HepG2 (cell line): ENCODE measurements at regions not wholly inside any gene's neighbourhood (a gene's known extent, or its start where the extent isn't known, plus 50 kb on each side); places are given as distances from the start of the nearest gene placed in this dataset.

Source experiments
- ATAC-seq: fragments of 200-7000 bp; cut with Tn5 transposase; 3 replicates; pipeline ENCODE4 v1.9.1; 2020; ENCODE audit warnings: mild to moderate bottlenecking, moderate library complexity
- BruUV-seq: library from RNA; stranded (reverse); fragments of 400-500 nt; replicated peaks from 2 replicates; lab custom pipeline; 2021; lab: Mats Ljungman, UMichigan
- CTCF ChIA-PET: fragments of 300-600 bp; formaldehyde crosslinking; extraction: SDS; loops from one replicate; lab custom pipeline; 2021; ENCODE audit warnings: low total read pairs, inconsistent platforms, low intra/inter-chr PET ratio; lab: Yijun Ruan, JAX
- POLR2A ChIA-PET: fragments of 350-600 bp; sonication (Branson Sonifier 250); formaldehyde crosslinking; loops from one replicate; lab custom pipeline; 2020; ENCODE audit warnings: antibody characterized with exemption, inconsistent platforms; lab: Yijun Ruan, JAX
- DNase-seq: peaks from one replicate; pipeline ENCODE4 v3.0.0-alpha.2; 2015; ENCODE audit warnings: low spot score
- FAIRE-seq: peaks from 3 replicates; lab custom pipeline; 2011; peaks lifted over from hg19 to GRCh38; lab: Jason Lieb, UNC
- H2AFZ ChIP-seq: one replicate; pipeline ENCODE4 v1.6.1; 2011; ENCODE audit warnings: low read length, inconsistent platforms
- H3K27ac ChIP-seq: fragments of 300-600 bp; 3 replicates; pipeline ENCODE4 v1.8.0; 2011; ENCODE audit warnings: mixed run types, mild to moderate bottlenecking, mixed read lengths, low read length, inconsistent platforms; ENCODE audit not compliant: insufficient read depth; ENCODE audit errors: extremely low read length
- H3K27me3 ChIP-seq, 2 experiments: fragments of 200-600 bp in 1 of 2; 2 replicates in 1 of 2; 3 replicates in 1 of 2; pipeline versions ENCODE4 v1.6.0 to v1.8.0; 2011; ENCODE audit warnings: low read length in 2 of 2, mild to moderate bottlenecking in 2 of 2, moderate library complexity in 2 of 2, inconsistent platforms in 1 of 2; ENCODE audit not compliant: insufficient read depth in 2 of 2, control insufficient read depth in 1 of 2
- H3K36me3 ChIP-seq, 2 experiments: fragments of 200-600 bp in 1 of 2; replicated peaks in 1 of 2; 2 replicates in 1 of 2; 3 replicates in 1 of 2; pipeline versions ENCODE4 v1.5.1 to v1.8.0; 2011; ENCODE audit warnings: low read length in 2 of 2, inconsistent platforms in 1 of 2; ENCODE audit not compliant: insufficient read depth in 2 of 2, control insufficient read depth in 1 of 2
- H3K4me1 ChIP-seq: 2 replicates; pipeline ENCODE4 v1.5.1; 2012; ENCODE audit warnings: low read length, inconsistent platforms; ENCODE audit not compliant: insufficient read depth
- H3K4me2 ChIP-seq: 2 replicates; pipeline ENCODE4 v1.6.0; 2011; ENCODE audit warnings: low read depth, low read length, inconsistent platforms
- H3K4me3 ChIP-seq, 3 experiments: fragments of 200-600 bp in 1 of 3; sonication (generic), shearing (Covaris generic) in 1 of 3; replicated peaks in 1 of 3; 2 replicates each; pipeline ENCODE4 v1.5.1; 2011 to 2016; ENCODE audit warnings: low read length in 3 of 3, inconsistent platforms in 2 of 3, low read depth in 2 of 3, mild to moderate bottlenecking in 2 of 3, control low read depth in 1 of 3, mixed read lengths in 1 of 3; ENCODE audit not compliant: insufficient read depth in 1 of 3
- H3K79me2 ChIP-seq: one replicate; pipeline ENCODE4 v1.6.1; 2011; ENCODE audit warnings: low read length, inconsistent platforms; ENCODE audit not compliant: insufficient read depth
- H3K9ac ChIP-seq: 2 replicates; pipeline ENCODE4 v1.6.0; 2011; ENCODE audit warnings: mild to moderate bottlenecking, low read depth, low read length, inconsistent platforms; ENCODE audit not compliant: insufficient read depth
- H3K9me3 ChIP-seq: 2 replicates; pipeline ENCODE4 v1.5.1; 2012; ENCODE audit warnings: mild to moderate bottlenecking, low read length
- H4K20me1 ChIP-seq: 2 replicates; pipeline ENCODE4 v1.6.0; 2011; ENCODE audit warnings: inconsistent platforms, mild to moderate bottlenecking, low read length, moderate library complexity; ENCODE audit not compliant: insufficient read depth
- ATF7-NPFF ChIP-seq: sonication (generic); formaldehyde crosslinking; IDR thresholded peaks from 2 replicates; pipeline ENCODE4 v1.8.1; 2023; ENCODE audit warnings: mild to moderate bottlenecking, low read depth, missing genetic modification reagents, moderate library complexity
- IRX3 ChIP-seq: sonication (generic); formaldehyde crosslinking; IDR thresholded peaks from 2 replicates; pipeline ENCODE4 v1.8.1; 2023; ENCODE audit warnings: mild to moderate bottlenecking, low read depth, missing genetic modification reagents, borderline replicate concordance
- MAF1 ChIP-seq: sonication (generic); formaldehyde crosslinking; IDR thresholded peaks from 2 replicates; pipeline ENCODE4 v1.5.0; 2020; ENCODE audit warnings: missing genetic modification reagents, borderline replicate concordance
- MIXL1 ChIP-seq: IDR thresholded peaks from 2 replicates; pipeline ENCODE4 v1.6.1; 2016
- PAF1 ChIP-seq: IDR thresholded peaks from 2 replicates; pipeline ENCODE4 v1.6.1; 2016; ENCODE audit warnings: missing genetic modification reagents, missing compliant biosample characterization
- SATB2 ChIP-seq: sonication (generic); formaldehyde crosslinking; IDR thresholded peaks from 2 replicates; pipeline ENCODE4 v1.5.0; 2020; ENCODE audit warnings: missing genetic modification reagents
- SPEN ChIP-seq: sonication (generic); formaldehyde crosslinking; IDR thresholded peaks from 2 replicates; pipeline ENCODE4 v1.5.1; 2020; ENCODE audit warnings: low read depth, mild to moderate bottlenecking, missing genetic modification reagents
- ZNF138 ChIP-seq: sonication (generic); formaldehyde crosslinking; IDR thresholded peaks from 2 replicates; pipeline ENCODE4 v1.5.0; 2020; ENCODE audit warnings: mild to moderate bottlenecking, low read depth, missing genetic modification reagents
- ZNF296 ChIP-seq: sonication (generic); formaldehyde crosslinking; conservative IDR thresholded peaks from 2 replicates; pipeline ENCODE4 v1.5.0; 2020; ENCODE audit warnings: mild to moderate bottlenecking, missing genetic modification reagents
- WGBS: methylation state at CpG from one replicate; pipeline ENCODE4 v1.1.6; 2017; ENCODE audit warnings: low lambda C conversion rate; 5-methylcytosine and 5-hydroxymethylcytosine counted together
- in situ Hi-C: cut with HindIII; loops from 2 replicates; pipeline ENCODE4 v1.10.0; 2017; ENCODE audit warnings: low pct_unique_long_range_greater_than_20kb; ENCODE audit not compliant: extremely low pct_ligation_motif_present
- intact Hi-C: fragments of 100-400 bp; cut with micrococcal nuclease; formaldehyde crosslinking; loops from one replicate; pipeline ENCODE4 v1.10.0; 2022; ENCODE audit not compliant: unreplicated experiment
- TF ChIP-seq, protein P1 (sequence below): sonication (generic); formaldehyde crosslinking; IDR thresholded peaks from 2 replicates; pipeline ENCODE4 v1.4.0; 2020; ENCODE audit warnings: mild to moderate bottlenecking, missing genetic modification reagents
- TF ChIP-seq, protein P2 (sequence below): sonication (generic); formaldehyde crosslinking; IDR thresholded peaks from 2 replicates; pipeline ENCODE4 v1.4.0; 2020; ENCODE audit warnings: mild to moderate bottlenecking, missing genetic modification reagents

DNA sequence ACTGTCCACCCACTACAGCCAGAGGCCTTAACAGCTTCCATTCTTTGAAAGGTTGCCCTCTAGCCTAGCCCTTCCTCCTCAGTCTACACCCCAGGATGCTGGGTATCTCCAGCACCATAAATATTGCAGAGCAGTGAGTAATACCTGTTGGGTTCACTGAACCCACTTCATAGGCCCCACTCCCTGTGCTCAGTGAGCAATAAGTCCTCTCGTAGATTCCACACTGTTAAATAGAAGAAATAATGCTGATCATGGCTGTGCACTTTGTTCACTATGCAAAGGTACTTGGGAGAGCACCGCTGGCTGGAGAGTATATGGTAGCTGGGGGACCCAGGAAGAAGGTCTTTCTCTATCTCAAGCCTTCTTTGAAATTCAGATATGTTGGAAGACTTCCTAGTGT is 87.3 kb downstream of the RSPH3 start:
- BruUV-seq, result no TSS peak
- Histone ChIP-seq H4K20me1 (no peaks in the 10 kb centered on the region), H3K27ac (no peak overlapping the region), H3K9me3 (no peaks in the 10 kb centered on the region), H3K4me2 (no peak overlapping the region), H3K9ac (no peak overlapping the region), H3K4me3 (no peak overlapping the region), H2AFZ (no peak overlapping the region), H3K79me2 (no peaks in the 10 kb centered on the region), H3K27me3 (no peaks in the 10 kb centered on the region; a peak in 2 of 5 replicates), H3K4me1 (peaks cover 15% of the 10 kb centered on the region), H3K36me3 (no peaks in the 10 kb centered on the region)
- CTCF ChIA-PET, result no interaction called here
- POLR2A ChIA-PET, result no interaction called here
- WGBS, result 40% methylated on average over 2 of the region's 2 CpGs
- TF ChIP-seq MIXL1 (CRISPR knock-in tag) (no peak), SATB2 (no peak), ZNF296 (CRISPR knock-in tag) (no peak), PAF1 (CRISPR knock-in tag) (no peak), IRX3 (CRISPR knock-in tag) (no peak), ATF7-NPFF (CRISPR knock-in tag) (no peak), ZNF138 (no peak), MAF1 (CRISPR knock-in tag) (no peak), SPEN (CRISPR knock-in tag) (no peak)
- TF ChIP-seq, protein P1, sequence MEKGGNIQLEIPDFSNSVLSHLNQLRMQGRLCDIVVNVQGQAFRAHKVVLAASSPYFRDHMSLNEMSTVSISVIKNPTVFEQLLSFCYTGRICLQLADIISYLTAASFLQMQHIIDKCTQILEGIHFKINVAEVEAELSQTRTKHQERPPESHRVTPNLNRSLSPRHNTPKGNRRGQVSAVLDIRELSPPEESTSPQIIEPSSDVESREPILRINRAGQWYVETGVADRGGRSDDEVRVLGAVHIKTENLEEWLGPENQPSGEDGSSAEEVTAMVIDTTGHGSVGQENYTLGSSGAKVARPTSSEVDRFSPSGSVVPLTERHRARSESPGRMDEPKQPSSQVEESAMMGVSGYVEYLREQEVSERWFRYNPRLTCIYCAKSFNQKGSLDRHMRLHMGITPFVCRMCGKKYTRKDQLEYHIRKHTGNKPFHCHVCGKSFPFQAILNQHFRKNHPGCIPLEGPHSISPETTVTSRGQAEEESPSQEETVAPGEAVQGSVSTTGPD (CRISPR knock-in tag), result no peak
- TF ChIP-seq, protein P2, sequence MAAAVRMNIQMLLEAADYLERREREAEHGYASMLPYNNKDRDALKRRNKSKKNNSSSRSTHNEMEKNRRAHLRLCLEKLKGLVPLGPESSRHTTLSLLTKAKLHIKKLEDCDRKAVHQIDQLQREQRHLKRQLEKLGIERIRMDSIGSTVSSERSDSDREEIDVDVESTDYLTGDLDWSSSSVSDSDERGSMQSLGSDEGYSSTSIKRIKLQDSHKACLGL (CRISPR knock-in tag), result no peak
- in situ Hi-C loops, result no loop called here
- DNase-seq, result no peak
- intact Hi-C loops, result no loop called here
- ATAC-seq, result no peak
- no peak for FAIRE-seq
